Hematopoietic multipotent progenitor cell (in vitro differentiated cells): ENCODE measurements at regions not wholly inside any gene's neighbourhood (a gene's known extent, or its start where the extent isn't known, plus 50 kb on each side); places are given as distances from the start of the nearest gene placed in this dataset.
"Not testable (repeated sequence)": the region's sequence is repeated elsewhere in the genome, so short reads cannot be mapped to it uniquely, and the experiment has no call there.

ENCODE experiments used
- DNase-seq, 3 donors: peaks; one replicate each; pipeline ENCODE4 v3.0.0-alpha.2; 2011 to 2015; ENCODE audit warnings: low read depth in 2 of 3, low spot score in 2 of 3

DNA sequence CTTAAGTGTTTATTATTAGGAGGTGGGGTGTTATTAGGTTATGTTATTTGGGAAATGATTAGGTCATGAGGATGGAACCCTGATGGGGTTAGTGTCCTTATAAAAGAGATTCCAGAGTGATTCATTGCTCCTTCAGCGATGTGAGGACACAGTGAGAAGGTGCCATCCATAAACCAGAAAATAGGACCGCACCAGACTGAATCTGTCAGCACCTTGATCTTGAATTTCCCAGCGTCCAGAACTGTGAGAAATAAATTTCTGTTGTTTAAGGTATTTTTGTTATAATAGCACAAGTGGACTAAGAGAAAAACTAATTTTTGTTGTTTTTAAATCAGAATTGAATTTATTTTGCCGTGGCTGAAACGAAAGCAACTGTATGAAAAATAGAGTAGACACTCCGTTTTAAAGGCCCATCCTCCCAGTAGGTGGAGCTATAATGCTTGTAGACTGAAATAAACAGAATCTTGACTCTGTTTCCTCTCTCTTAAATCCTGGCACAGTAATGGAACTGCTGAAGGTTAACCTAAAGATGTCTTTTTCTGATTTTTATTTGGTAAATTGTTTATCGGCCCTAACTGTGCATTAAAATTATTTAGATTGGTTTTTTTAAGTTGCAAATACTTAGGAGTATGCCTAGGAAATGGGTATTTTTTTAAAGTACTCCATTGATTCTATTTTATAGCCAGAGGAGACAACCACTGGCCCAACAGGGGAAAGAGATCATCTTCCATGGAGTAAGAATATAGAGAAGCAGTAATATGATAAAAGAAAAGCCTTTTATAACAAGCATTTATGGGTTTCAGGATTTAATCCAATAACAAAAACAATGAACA lies 133.2 kb upstream of the ADAMTS3 start:
- peak in 2 of 3 donors; percentile 29 to 70 for DNase-seq

DNA sequence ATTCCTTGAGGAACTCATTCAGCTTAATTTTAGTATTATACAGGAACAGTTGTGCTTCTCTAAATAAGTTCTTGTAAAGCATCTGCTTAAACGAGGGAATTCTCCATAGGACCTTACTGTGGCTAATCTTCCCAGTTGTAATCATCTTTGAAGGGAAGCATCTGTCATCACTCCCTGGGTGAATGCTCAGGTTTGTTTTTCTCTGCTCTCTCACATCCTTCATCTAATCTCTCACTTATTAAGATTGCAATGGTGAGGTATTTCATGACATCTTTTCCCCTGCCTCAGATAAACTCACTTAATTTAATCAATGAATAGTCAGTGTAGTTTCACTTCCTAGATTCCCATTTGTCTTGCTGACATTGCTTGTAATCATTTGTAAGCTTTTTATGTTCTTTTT lies 121.8 kb upstream of the ADAMTS3 start:
- no peak for DNase-seq

DNA sequence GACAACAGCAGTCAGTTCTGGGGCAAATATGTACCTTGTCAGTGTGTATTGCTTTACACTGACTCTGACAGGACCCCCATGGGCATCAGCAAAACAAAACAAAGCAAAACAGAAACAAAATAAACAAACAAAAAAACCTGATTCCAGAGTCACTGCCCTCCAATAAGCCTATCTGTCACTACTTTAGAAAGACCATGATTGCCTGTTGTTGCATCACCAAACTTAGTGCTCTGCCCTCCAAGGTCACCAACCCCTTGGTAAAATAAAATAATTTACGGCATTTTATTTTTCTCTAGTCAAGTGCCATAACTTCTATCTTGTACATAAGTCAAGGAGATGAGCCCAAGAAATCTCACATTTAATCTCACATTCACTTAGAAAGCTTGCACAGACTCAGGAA lies 120.9 kb upstream of the ADAMTS3 start:
- no peak for DNase-seq

GRCh38 chr4:72686390-72686789 lies 117.4 kb upstream of the ADAMTS3 start:
- not testable (repeated sequence) for DNase-seq

DNA sequence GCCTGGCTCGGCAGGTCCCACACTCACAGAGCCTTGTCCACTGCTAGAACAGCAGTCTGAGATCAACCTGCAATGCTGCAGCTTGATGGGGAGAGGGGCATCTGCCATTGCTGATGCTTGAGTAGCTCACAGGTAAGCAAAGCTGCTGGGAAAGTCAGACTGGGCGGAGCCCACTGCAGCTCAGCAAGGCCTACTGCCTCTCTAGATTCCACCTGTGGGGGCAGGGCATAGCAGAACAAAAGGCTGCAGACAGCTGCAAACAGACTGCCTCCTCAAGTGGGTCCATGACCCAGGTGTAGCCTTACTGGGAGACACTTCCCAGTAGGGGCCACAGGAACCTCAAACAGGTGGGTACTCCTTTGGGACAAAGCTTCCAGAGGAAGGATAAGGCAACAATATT lies 110.6 kb upstream of the ADAMTS3 start:
- DNase-seq = no peak

DNA sequence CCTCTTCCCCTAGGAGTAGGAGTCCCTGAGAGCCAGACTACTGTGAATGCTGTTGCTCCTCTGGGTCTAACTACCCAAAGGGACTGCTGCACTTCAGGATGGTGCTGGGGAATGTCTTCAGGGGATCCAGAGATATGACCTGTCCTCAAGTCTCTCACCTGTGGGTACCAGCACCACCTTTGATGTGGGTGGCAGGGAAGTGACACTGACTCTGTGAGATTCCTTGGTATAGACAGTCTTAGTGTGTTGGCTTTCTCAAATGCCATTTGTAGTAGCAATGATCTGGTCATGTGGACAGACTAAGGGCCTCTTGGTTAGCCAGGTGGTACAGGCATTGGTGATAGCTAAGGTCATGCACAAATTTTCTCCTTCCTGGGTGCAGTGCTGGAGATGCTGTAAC lies 108.9 kb upstream of the ADAMTS3 start:
- no peak for DNase-seq

DNA sequence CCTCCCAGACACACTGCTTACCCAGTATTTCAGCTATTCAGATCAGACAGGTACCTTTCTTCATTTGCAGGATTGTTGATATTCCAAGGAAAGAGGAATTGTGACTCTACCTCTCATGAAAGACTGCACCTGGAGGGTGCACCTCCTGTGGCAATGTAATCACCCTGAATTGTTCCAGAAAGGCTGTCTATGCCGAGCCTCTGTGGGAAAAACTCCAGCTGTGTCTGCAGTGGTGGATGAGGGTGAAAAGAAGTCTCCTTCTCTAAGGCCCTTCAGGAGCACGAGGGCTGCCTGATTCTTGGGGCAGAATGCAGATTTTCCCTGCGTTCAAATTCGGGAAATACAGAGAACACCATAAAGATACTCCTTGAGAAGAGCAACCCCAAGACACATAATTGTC lies 108.2 kb upstream of the ADAMTS3 start:
- DNase-seq = no peak

GRCh38 chr4:72671980-72672379 lies 103.0 kb upstream of the ADAMTS3 start:
- no peak for DNase-seq

DNA sequence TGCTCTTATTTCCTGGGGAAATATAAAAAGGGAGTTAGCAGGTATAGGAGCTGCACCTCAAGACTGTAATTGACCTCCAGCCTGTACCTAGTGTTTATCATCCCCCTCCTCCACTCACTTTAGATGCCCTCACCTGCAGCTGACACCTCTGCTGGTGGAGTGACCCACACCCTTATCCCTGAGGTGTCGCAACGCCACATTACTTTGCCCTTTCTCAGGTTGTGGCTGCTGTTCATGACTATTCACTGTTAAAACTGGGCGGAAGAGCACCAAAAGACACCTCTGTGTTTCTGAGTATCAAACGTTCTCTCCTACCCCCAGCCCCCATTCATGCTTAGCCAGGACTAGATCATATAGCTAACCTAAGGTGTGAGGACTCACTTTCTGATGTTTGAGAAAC lies 101.5 kb upstream of the ADAMTS3 start:
- DNase-seq = no peak

GRCh38 chr4:72666910-72667309 lies 97.9 kb upstream of the ADAMTS3 start:
- DNase-seq = no peak

GRCh38 chr4:72665171-72665968 lies 96.3 kb upstream of the ADAMTS3 start:
- no peak for DNase-seq

GRCh38 chr4:72663828-72664227 lies 94.8 kb upstream of the ADAMTS3 start:
- no peak for DNase-seq

DNA sequence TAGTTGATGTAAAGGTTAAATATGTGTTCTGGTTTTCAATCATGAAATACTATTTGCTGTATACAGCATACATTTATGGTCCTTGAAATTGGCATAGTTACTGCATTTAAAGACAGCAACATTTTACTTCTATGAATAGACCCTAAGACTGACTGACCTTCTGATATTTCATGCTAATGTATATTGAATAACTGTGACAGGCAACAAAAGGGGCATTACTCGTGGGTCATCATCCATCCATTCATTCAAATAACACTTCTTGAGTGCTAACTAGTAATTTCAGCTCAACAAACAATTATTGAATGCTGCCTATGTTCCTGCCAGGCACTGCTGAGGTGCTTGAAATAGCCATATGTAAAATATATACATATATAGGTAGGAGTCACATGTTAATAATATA lies 92.8 kb upstream of the ADAMTS3 start:
- no peak for DNase-seq

DNA sequence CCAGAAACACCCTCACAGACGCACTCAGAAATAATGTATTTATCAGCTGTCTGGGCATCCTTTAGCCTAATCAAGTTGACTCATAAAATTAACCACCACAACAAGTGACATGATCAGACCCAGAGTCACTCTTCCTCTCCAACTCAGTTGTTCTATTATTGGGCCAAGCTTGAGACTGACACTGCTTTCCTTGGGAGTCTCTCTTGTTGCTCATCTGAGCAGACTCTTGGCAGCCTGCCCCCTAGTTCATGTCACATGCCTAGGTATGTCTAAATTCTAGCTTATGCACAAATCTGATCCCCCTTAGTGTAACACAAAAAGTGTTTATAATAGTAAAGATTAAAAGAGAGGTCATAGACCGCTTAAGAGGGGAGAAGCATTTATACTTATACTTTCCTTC lies 72.6 kb upstream of the ADAMTS3 start:
- no peak for DNase-seq

GRCh38 chr4:72636866-72637265 lies 67.8 kb upstream of the ADAMTS3 start:
- not testable (repeated sequence) for DNase-seq

DNA sequence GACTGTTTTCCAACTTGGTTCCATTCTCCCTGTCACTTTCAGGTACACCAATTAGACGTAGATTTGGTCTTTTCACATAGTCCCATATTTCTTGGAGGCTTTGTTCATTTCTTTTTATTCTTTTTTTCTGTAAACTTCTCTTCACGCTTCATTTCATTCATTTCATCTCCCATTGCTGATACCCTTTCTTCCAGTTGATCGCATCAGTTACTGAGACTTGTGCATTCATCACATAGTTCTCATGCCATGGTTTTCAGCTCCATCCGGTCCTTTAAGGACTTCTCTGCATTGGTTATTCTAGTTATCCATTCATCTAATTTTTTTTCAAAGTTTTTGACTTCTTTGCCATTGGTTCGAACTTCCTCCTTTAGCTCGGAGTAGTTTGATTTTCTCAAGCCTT lies 66.9 kb upstream of the ADAMTS3 start:
- DNase-seq = not testable (repeated sequence)

DNA sequence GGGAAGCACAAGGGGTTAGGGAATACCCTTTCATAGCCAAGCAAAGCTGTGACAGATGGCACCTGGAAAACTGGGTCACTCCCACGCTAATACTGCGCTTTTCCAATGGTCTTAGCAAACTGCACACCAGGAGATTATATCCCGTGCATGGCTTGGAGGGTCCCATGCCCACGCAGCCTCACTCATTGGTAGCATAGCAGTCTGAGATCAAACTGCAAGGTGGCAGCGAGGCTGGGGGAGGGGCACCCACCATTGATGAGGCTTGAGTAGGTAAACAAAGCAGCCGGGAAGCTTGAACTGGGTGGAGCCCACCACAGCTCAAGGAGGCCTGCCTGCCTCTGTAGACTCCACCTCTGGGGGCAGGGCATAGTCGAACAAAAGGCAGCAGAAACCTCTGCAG lies 63.2 kb upstream of the ADAMTS3 start:
- DNase-seq = not testable (repeated sequence)

GRCh38 chr4:72631296-72631695 lies 62.3 kb upstream of the ADAMTS3 start:
- no peak for DNase-seq

- DNase-seq = no peak
These were observed 60.5 kb upstream of the ADAMTS3 start for GRCh38 chr4:72629540-72629939.

- no peak for DNase-seq
These were observed 58.7 kb upstream of the ADAMTS3 start for GRCh38 chr4:72627723-72628122.
